ENCODE measurements at regions not wholly inside any gene's neighbourhood (a gene's known extent, or its start where the extent isn't known, plus 50 kb on each side); places are given as distances from the start of the nearest gene placed in this dataset.

DNA sequence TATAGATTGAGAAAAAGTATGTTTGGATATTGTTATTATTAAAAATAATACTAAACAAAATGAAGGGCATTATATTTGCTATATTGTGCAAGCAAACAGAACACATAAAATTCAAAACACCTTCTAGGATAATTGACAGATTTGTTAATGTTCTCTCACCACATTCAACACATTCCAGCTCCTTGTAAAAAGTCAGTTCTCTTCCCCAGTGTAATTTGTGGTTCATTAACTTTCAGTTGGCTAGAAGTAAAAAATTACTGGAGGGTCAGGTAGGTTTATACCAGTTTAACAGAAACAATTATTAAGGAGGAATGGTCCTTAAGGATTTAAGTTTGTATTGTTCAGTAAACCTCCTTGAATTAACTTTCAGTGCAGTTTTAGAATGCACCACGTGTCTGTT is 1235.3 kb upstream of the ADGRL2 start:
- no peak overlapping the region for H2AFZ ChIP-seq (ENCODE audit: low read length)
- DNase-seq (ENCODE audit: low spot score) = no peak
- TF ChIP-seq EZH2phosphoT487 (IDR thresholded peaks at IDR 0.05; ENCODE audit: borderline replicate concordance, low read depth, low read length) = no peak
- TF ChIP-seq, protein P1, sequence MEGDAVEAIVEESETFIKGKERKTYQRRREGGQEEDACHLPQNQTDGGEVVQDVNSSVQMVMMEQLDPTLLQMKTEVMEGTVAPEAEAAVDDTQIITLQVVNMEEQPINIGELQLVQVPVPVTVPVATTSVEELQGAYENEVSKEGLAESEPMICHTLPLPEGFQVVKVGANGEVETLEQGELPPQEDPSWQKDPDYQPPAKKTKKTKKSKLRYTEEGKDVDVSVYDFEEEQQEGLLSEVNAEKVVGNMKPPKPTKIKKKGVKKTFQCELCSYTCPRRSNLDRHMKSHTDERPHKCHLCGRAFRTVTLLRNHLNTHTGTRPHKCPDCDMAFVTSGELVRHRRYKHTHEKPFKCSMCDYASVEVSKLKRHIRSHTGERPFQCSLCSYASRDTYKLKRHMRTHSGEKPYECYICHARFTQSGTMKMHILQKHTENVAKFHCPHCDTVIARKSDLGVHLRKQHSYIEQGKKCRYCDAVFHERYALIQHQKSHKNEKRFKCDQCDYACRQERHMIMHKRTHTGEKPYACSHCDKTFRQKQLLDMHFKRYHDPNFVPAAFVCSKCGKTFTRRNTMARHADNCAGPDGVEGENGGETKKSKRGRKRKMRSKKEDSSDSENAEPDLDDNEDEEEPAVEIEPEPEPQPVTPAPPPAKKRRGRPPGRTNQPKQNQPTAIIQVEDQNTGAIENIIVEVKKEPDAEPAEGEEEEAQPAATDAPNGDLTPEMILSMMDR (conservative IDR thresholded peaks at IDR 0.05; ENCODE audit: low read length) = no peak
- H4K20me1 ChIP-seq (ENCODE audit: insufficient read depth, low read length) = no peaks in the 10 kb centered on the region
- intact Hi-C loops (cut with micrococcal nuclease; ENCODE audit: unreplicated experiment) = no loop called here
- no peaks in the 10 kb centered on the region for H3K79me2 ChIP-seq (ENCODE audit: insufficient read depth, low read depth, low read length)
- no TSS peak for BruUV-seq (replicated peaks)
- no peak overlapping the region for H3K27ac ChIP-seq (ENCODE audit: low read depth, low read length, poor library complexity, severe bottlenecking)
- H3K4me3 ChIP-seq (ENCODE audit: low read depth, low read length, poor library complexity, severe bottlenecking) = no peak overlapping the region
- no peaks in the 10 kb centered on the region for H3K4me1 ChIP-seq (ENCODE audit: insufficient read depth, low read length, poor library complexity, severe bottlenecking)
- ChIA-PET POLR2A (no interaction called here), CTCF (ENCODE audit: unreplicated experiment) (no interaction called here)
- H3K9me3 ChIP-seq (ENCODE audit: low read length) = no peaks in the 10 kb centered on the region
- no peaks in the 10 kb centered on the region for H3K9me2 ChIP-seq (ENCODE audit: insufficient read depth, low read length)
- no peak overlapping the region for H3K4me2 ChIP-seq (ENCODE audit: low read length)
- H3K36me3 ChIP-seq (ENCODE audit: insufficient read depth, low read length) = no peaks in the 10 kb centered on the region

DNA sequence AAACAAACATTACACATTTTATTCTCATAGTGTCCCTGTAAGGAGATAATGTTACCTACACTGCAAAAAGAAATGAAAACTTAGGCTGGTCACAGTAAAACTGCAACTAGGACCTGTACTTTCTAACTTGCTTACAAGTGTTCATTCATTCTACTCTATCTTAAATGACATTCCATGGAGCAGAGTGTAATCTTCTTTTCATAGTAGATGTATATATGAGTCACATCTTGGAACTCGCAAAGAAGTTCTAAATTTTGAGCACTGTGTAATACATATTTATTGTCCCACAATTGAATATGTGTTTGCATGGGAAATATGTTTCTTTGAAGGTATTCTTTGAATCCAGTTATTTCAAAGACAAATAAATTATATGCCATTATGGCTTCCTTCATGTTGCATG is 1258.5 kb upstream of the ADGRL2 start:
- DNase-seq (ENCODE audit: low spot score) = no peak
- H3K9me3 ChIP-seq (ENCODE audit: low read length) = no peaks in the 10 kb centered on the region
- no peak overlapping the region for H3K4me3 ChIP-seq (ENCODE audit: low read depth, low read length, poor library complexity, severe bottlenecking)
- no peak for TF ChIP-seq EZH2phosphoT487 (IDR thresholded peaks at IDR 0.05; ENCODE audit: borderline replicate concordance, low read depth, low read length)
- TF ChIP-seq, protein P1 (conservative IDR thresholded peaks at IDR 0.05; ENCODE audit: low read length) = no peak
- BruUV-seq (replicated peaks) = no TSS peak
- no peaks in the 10 kb centered on the region for H3K79me2 ChIP-seq (ENCODE audit: insufficient read depth, low read depth, low read length)
- H3K4me1 ChIP-seq (ENCODE audit: insufficient read depth, low read length, poor library complexity, severe bottlenecking) = no peaks in the 10 kb centered on the region
- no peaks in the 10 kb centered on the region for H3K36me3 ChIP-seq (ENCODE audit: insufficient read depth, low read length)
- no peaks in the 10 kb centered on the region for H4K20me1 ChIP-seq (ENCODE audit: insufficient read depth, low read length)
- H3K27ac ChIP-seq (ENCODE audit: low read depth, low read length, poor library complexity, severe bottlenecking) = no peak overlapping the region
- no peaks in the 10 kb centered on the region for H3K9me2 ChIP-seq (ENCODE audit: insufficient read depth, low read length)
- no peak overlapping the region for H2AFZ ChIP-seq (ENCODE audit: low read length)
- POLR2A ChIA-PET = no interaction called here
- intact Hi-C loops (cut with micrococcal nuclease; ENCODE audit: unreplicated experiment) = no loop called here
- CTCF ChIA-PET (ENCODE audit: unreplicated experiment) = no interaction called here
- H3K4me2 ChIP-seq (ENCODE audit: low read length) = no peak overlapping the region

DNA sequence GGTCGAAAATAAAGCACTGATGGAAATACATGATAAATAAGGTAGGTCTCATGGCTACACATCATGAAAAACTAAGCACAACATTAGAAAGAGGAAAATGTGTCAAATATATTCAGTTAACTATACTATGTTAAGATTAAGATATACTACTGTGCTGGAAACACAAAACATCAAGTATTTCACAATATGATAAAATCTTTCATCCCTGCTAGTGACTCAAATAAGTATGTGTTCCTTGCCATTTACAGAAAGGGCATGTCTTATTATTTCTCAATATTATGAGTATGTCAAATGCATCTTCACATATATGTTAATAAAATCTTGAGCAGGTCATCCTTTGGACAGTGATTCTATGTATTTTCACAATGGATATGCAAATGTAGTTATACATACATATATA is 1260.1 kb upstream of the ADGRL2 start:
- H3K79me2 ChIP-seq (ENCODE audit: insufficient read depth, low read depth, low read length) = no peaks in the 10 kb centered on the region
- ChIA-PET POLR2A (no interaction called here), CTCF (ENCODE audit: unreplicated experiment) (no interaction called here)
- no peaks in the 10 kb centered on the region for H3K9me2 ChIP-seq (ENCODE audit: insufficient read depth, low read length)
- H3K4me2 ChIP-seq (ENCODE audit: low read length) = no peak overlapping the region
- no TSS peak for BruUV-seq (replicated peaks)
- intact Hi-C loops (cut with micrococcal nuclease; ENCODE audit: unreplicated experiment) = no loop called here
- H3K4me3 ChIP-seq (ENCODE audit: low read depth, low read length, poor library complexity, severe bottlenecking) = no peak overlapping the region
- TF ChIP-seq, protein P1 (conservative IDR thresholded peaks at IDR 0.05; ENCODE audit: low read length) = no peak
- TF ChIP-seq EZH2phosphoT487 (IDR thresholded peaks at IDR 0.05; ENCODE audit: borderline replicate concordance, low read depth, low read length) = no peak
- no peaks in the 10 kb centered on the region for H3K36me3 ChIP-seq (ENCODE audit: insufficient read depth, low read length)
- H3K9me3 ChIP-seq (ENCODE audit: low read length) = no peaks in the 10 kb centered on the region
- no peaks in the 10 kb centered on the region for H3K4me1 ChIP-seq (ENCODE audit: insufficient read depth, low read length, poor library complexity, severe bottlenecking)
- H4K20me1 ChIP-seq (ENCODE audit: insufficient read depth, low read length) = no peaks in the 10 kb centered on the region
- no peak overlapping the region for H2AFZ ChIP-seq (ENCODE audit: low read length)
- no peak for DNase-seq (ENCODE audit: low spot score)
- H3K27ac ChIP-seq (ENCODE audit: low read depth, low read length, poor library complexity, severe bottlenecking) = no peak overlapping the region
